Left cardiac atrium (tissue), 4 donors: ENCODE measurements at regions not wholly inside any gene's neighbourhood (a gene's known extent, or its start where the extent isn't known, plus 50 kb on each side); places are given as distances from the start of the nearest gene placed in this dataset.

Experiments
- ATAC-seq, 2 donors: fragments of 200-7000 bp; cut with Tn5 transposase; one replicate each; pipeline ENCODE4 v1.9.1; 2020; ENCODE audit warnings: mild to moderate bottlenecking in 2 of 2, moderate library complexity in 2 of 2
- DNase-seq: peaks from one replicate; pipeline ENCODE4 v3.0.0-alpha.2; 2020
- intact Hi-C, 2 donors: fragments of 100-400 bp; cut with DNase I; formaldehyde crosslinking; loops; one replicate each; pipeline versions ENCODE4 v1.14.1 to v1.15.1; 2022 to 2023
- donor health status: DM: no; HTN: yes; CAD: no.
- donor health status: DM: no; HTN: yes; CAD: no; lungs with severe emphysema.
- donor health status: DM: yes; HTN: yes; CAD: no.
- donor health status: Dilated cardiomyopathy.

- DNase-seq, result no peak
- intact Hi-C loops, result no loop called here
- ATAC-seq, result no peak
Measured at GRCh38 chr10:121302541-121303180, 295.6 kb downstream of the FGFR2 start.

DNA sequence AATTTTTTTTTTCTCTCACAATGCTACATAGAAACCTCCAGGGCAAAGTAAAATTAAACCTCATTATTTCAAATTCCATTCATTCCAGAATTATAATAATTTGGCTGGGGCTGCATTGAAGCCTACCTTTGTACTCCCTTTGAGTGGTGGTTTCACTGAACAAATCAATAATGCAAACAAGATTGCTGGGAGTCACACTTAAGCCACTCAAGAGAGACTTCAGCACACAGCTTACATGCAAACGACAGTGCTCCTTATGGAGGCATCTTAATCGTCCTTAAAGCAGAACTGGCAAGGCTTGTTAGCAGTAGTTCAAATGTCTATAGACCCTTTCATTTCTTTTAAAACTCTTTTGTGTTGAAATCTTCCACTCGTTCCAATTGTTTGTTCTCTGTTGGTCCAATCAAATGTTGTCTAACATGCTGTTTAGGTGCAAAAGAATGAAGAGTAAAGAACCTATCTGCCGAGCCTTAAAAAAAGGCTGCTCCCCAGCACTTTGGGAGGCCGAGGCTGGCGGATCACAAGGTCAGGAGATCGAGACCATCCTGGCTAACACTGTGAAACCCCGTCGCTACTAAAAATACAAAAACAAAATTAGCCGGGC is 294.9 kb downstream of the FGFR2 start:
- no peak for ATAC-seq
- intact Hi-C loops, result no loop called here
- no peak for DNase-seq

DNA sequence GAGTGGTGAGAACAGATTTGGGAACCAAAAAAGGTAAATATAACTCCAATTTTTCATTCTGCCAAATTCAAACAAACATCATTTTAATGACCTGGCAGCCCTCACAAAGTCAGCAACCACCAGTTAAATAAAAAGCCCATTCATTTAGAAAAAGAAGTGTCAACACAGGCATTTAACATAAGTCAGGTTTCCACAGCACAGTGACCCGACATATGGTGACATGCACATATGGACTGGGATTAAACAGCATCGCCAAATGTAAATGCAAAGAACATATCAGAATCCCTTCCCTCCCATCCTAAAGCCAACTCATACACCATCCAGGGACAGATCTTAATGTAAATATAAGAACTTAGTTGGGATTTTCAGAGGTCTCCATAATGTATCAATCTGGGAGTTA is 293.2 kb downstream of the FGFR2 start:
- intact Hi-C loops, result no loop called here

GRCh38 chr10:121306159-121306673 is 292.0 kb downstream of the FGFR2 start:
- intact Hi-C loops, result no loop called here
- no peak for DNase-seq
- ATAC-seq, result no peak

More for the DNA sequence above, 293.2 kb downstream of the FGFR2 start:
- DNase-seq (no peak), ATAC-seq (no peak)

- ATAC-seq, result no peak
- intact Hi-C loops, result no loop called here
- no peak for DNase-seq
Measured at GRCh38 chr10:121307411-121307980, 290.7 kb downstream of the FGFR2 start.

DNA sequence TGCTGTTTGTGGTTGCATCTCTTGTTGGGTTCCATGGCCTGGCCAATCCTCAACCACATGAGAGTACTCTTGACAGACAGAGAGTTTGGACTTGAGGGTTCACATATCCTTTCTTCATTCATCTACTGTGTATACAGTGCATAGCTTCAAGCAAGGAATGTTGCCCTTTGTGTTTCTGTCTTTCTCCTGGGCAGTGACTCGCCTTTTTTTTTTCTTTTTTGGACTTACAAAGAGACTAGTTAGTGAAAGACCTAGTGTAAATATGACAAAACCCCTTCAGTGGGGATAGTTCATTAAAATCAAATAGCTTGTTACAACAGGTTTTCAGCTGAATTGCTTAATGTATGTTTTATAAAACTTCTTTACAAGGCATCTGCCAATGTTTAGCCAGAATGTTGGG is 290.2 kb downstream of the FGFR2 start:
- no peak for ATAC-seq
- intact Hi-C loops, result no loop called here

GRCh38 chr10:121309164-121309563 is 289.1 kb downstream of the FGFR2 start:
- intact Hi-C loops, result no loop called here
- DNase-seq (no peak), ATAC-seq (no peak)

More for the DNA sequence above, 290.2 kb downstream of the FGFR2 start:
- no peak for DNase-seq

- intact Hi-C loops, result no loop called here
- no peak for ATAC-seq
- DNase-seq, result no peak
Measured at GRCh38 chr10:121310151-121310711, 288.0 kb downstream of the FGFR2 start.

DNA sequence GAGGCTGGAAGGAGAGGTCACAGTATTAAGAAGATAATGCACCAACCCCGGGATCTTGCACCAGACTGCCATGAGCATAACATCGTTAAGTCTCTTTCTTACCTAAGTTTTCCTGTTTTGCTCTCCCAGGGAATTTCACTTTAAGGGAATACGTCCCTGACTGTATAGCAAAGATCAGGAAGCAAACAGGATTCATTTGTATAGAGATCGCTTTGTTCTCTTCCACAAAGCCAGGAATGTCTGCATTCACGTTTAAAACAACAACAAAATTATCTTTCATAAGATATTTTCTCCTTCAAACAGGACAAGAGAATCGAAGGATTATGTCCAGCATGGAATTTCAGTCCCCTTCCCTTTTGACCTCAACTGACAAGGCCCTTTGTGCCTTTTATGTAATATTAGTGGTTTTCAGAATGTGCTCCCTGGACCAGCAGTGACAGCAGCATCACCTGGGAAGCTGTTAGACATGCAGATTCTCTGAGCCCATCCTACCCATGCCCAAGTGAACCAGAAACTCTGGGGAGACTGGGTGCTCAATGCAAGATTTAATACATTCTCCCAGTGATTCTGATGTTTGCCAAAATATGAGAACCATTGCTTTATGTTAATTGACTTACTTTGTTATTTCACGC is 286.3 kb downstream of the FGFR2 start:
- ATAC-seq (no peak), DNase-seq (no peak)
- intact Hi-C loops, result no loop called here

DNA sequence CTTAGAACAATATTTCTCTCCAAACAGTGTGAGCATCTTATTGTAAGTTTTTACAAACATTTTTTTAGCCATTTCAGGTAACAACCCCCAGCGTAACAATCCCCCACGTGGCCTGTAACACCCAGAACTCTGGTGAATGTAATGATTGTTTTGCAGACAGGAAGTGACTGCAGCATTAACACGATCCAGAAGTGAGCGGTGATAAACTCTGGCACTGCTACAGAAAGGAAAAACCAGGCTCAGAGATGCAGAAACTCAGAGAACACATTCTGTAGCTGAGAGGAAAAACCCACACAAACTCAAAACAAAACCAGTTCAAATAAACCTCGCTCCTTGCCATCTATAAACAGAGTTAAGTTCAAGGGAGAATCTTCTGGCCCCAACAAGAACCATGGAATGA is 285.7 kb downstream of the FGFR2 start:
- intact Hi-C loops, result no loop called here
- DNase-seq (no peak), ATAC-seq (peak in 1 of 2 donors; percentile 71)

GRCh38 chr10:121313119-121313875 is 284.9 kb downstream of the FGFR2 start:
- peak; percentile 30 to 68 for ATAC-seq
- intact Hi-C loops, result no loop called here
- DNase-seq, result no peak

GRCh38 chr10:121316432-121316831 is 281.8 kb downstream of the FGFR2 start:
- intact Hi-C loops, result no loop called here
- DNase-seq, result no peak
- ATAC-seq, result no peak

DNA sequence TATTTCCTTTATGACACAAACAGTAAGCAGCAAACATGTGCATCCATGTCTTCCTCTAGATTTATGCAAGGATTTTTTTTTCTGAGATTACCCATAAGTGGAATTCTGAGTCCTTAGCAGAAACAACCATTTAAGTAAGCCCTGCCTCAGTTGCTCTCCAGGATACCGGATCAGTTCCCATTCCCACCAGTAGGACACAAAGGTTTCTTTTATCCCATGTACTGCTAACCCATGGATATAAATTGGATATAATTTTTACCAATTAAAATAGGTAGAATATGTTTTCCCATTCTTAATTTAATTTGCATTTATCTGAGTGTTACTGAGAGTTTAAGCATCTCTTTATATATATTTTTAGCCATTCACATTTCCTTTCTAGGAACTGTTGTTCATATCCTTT is 280.9 kb downstream of the FGFR2 start:
- intact Hi-C loops, result no loop called here
- ATAC-seq, result no peak
- no peak for DNase-seq

GRCh38 chr10:121322046-121322445 is 276.2 kb downstream of the FGFR2 start:
- intact Hi-C loops, result no loop called here
- DNase-seq, result no peak
- no peak for ATAC-seq

GRCh38 chr10:121322776-121323175 is 275.5 kb downstream of the FGFR2 start:
- ATAC-seq (no peak), DNase-seq (no peak)
- intact Hi-C loops, result no loop called here

DNA sequence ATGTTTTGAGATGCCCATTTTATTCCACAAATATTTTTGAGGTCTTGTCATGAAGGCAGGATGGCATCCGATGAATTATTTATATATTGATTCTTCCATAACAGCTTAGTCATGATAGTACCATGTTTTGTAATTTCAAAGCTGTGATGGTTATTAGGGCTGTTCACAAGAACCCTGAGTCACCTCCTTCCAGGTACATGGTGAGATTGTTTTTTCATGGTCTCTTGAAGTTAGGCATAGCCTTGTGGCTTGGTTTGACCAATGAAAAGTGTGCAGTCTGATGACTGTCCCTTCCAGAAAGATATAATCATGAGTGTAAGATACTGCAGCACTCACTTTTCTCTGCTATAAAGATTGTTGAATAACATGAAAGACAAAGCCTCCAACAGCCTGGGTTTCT is 274.8 kb downstream of the FGFR2 start:
- intact Hi-C loops, result no loop called here
- no peak for ATAC-seq
- no peak for DNase-seq

DNA sequence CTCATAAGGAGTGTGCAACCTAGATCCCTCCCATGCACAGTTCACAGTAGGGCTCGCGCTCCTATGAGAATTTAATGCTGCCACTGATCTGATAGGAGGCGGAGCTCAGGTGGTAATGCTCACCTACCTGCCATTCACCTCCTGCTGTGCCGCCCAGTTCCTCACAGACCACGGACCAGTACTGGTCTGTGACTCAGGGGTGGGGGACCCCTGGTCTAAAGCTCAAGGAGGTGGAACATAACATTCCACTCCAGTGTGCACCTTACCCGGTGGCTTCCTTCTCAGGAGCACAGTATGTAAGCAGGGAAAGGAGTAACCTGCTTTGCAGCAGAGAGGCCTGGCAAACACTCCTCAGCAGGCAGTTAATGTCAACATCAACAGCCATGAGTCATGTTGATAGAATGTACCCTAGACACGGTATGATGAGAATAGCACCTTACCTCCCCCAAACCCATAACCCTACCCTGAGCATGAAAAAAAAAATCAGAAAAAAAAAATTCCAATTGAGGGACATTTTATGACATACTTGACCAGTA is 273.5 kb downstream of the FGFR2 start:
- DNase-seq, result no peak
- ATAC-seq, result peak in 1 of 2 donors; percentile 40
- intact Hi-C loops, result no loop called here

DNA sequence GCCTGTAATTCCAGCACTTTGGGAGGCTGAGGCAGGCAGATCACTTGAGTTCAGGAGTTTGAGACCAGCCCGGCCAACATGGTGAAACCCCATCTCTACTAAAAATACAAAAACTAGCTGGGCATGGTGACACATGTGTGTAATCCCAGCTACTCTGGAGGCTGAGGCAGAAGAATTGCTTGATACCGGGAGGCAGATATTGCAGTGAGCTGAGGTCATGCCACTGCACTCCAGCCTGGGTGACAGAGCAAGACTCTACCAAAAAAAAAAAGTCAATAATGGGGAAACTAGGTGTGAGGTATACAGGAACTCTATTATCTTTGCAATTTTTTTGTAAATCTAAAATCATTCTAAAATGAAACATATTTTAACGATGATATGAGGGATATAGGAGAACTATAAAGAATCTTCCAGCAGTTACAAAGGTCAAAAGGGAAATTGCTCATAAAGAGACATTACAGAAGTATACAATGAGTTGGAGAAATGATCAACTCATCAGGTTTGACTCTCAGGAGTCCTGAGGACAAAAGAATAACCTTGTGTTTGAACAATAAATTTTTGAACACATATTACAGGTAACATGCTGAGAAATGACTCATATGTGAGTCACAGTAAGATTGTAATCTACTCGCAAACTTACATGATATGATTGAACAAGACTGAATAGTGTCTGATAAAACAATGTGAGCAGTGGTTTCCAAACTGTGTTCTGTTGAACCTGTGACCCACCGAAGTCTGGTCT is 272.6 kb downstream of the FGFR2 start:
- intact Hi-C loops, result no loop called here
- no peak for ATAC-seq
- DNase-seq, result no peak
